Panc1 (cell line): ENCODE measurements at regions not wholly inside any gene's neighbourhood (a gene's known extent, or its start where the extent isn't known, plus 50 kb on each side); places are given as distances from the start of the nearest gene placed in this dataset.

Experiments
- CTCF ChIP-seq: fragments of 450-650 bp; IDR thresholded peaks from 2 replicates; pipeline ENCODE4 v1.5.1; 2017; ENCODE audit warnings: mild to moderate bottlenecking
- POLR2AphosphoS5 ChIP-seq: IDR thresholded peaks from 2 replicates; pipeline ENCODE4 v1.6.1; 2012; ENCODE audit warnings: mild to moderate bottlenecking, low read depth, low read length, moderate library complexity

GRCh38 chr9:134491196-134491835 is 150.3 kb upstream of the COL5A1 start:
- no peak for TF ChIP-seq POLR2AphosphoS5
- no peak for TF ChIP-seq CTCF
